Type B pancreatic cell (in vitro differentiated cells): ENCODE measurements at regions not wholly inside any gene's neighbourhood (a gene's known extent, or its start where the extent isn't known, plus 50 kb on each side); places are given as distances from the start of the nearest gene placed in this dataset.

Experiments
- DNase-seq: peaks from one replicate; pipeline ENCODE4 v3.0.0; 2021; ENCODE audit warnings: mixed read lengths; ENCODE audit not compliant: unreplicated experiment; ENCODE audit errors: extremely low spot score
- H3K27ac Mint-ChIP-seq: 2 replicates; pipeline ENCODE4 v1.8.0; 2021; ENCODE audit warnings: mild to moderate bottlenecking, mixed read lengths
- H3K27me3 Mint-ChIP-seq: 2 replicates; pipeline ENCODE4 v1.8.0; 2021; ENCODE audit warnings: mixed read lengths
- H3K36me3 Mint-ChIP-seq: 2 replicates; pipeline ENCODE4 v1.8.0; 2021; ENCODE audit warnings: mixed read lengths
- H3K4me1 Mint-ChIP-seq: one replicate; pipeline ENCODE4 v1.8.0; 2021; ENCODE audit warnings: mixed read lengths; ENCODE audit not compliant: unreplicated experiment
- H3K4me3 Mint-ChIP-seq: 2 replicates; pipeline ENCODE4 v1.8.0; 2021; ENCODE audit warnings: mild to moderate bottlenecking, mixed read lengths
- H3K9me3 Mint-ChIP-seq: 2 replicates; pipeline ENCODE4 v1.8.0; 2021; ENCODE audit warnings: mixed read lengths
- TF ChIP-seq, protein P1 (sequence below): fragments of 200-600 bp; sonication (generic); conservative IDR thresholded peaks from 2 replicates; pipeline ENCODE4 v1.5.0; 2021; ENCODE audit warnings: antibody characterized with exemption, mild to moderate bottlenecking

DNA sequence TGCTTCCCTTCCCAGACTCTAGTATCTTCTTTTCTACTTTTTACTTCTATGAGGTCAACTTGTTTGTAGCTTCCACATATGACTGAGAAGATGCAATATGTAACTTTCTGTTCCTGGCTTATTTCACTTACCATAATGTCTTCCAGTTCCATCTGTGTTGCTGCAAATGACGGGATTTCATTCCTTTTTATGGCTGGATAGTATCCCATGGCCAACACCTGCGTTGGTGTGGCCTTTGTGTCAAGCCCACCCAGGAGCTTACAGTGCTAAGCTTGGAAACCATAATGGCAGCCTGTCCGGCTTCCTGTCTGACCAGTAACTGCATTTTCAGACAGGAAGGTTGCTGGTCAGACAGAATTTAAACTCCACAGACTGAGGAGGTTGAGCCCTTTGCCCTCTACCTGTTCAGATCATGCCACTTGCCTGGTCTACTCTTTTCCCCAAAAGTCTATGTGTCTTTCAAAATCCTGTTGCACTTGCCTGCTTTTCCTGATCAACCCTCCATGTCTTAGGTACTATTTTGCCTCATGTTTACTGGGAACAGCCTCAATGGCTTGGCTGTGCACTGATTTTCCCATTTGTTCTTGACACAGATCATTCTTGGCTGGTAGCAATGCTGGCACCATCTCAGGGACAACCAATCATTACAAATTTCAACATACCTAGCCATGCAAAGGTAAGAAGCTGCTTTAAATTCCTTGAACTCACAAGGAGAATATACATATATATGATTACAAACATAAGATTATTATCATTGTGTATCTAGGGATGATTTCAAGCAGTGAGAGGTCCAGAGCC lies 114.3 kb upstream of the PLEKHG1 start:
- no peak for DNase-seq
- H3K27me3 Mint-ChIP-seq = no peaks in the 10 kb centered on the region
- no peaks in the 10 kb centered on the region for H3K36me3 Mint-ChIP-seq
- TF ChIP-seq, protein P1, sequence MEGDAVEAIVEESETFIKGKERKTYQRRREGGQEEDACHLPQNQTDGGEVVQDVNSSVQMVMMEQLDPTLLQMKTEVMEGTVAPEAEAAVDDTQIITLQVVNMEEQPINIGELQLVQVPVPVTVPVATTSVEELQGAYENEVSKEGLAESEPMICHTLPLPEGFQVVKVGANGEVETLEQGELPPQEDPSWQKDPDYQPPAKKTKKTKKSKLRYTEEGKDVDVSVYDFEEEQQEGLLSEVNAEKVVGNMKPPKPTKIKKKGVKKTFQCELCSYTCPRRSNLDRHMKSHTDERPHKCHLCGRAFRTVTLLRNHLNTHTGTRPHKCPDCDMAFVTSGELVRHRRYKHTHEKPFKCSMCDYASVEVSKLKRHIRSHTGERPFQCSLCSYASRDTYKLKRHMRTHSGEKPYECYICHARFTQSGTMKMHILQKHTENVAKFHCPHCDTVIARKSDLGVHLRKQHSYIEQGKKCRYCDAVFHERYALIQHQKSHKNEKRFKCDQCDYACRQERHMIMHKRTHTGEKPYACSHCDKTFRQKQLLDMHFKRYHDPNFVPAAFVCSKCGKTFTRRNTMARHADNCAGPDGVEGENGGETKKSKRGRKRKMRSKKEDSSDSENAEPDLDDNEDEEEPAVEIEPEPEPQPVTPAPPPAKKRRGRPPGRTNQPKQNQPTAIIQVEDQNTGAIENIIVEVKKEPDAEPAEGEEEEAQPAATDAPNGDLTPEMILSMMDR = no peak
- no peak overlapping the region for H3K4me3 Mint-ChIP-seq
- no peak overlapping the region for H3K27ac Mint-ChIP-seq
- H3K4me1 Mint-ChIP-seq = no peaks in the 10 kb centered on the region
- no peaks in the 10 kb centered on the region for H3K9me3 Mint-ChIP-seq

DNA sequence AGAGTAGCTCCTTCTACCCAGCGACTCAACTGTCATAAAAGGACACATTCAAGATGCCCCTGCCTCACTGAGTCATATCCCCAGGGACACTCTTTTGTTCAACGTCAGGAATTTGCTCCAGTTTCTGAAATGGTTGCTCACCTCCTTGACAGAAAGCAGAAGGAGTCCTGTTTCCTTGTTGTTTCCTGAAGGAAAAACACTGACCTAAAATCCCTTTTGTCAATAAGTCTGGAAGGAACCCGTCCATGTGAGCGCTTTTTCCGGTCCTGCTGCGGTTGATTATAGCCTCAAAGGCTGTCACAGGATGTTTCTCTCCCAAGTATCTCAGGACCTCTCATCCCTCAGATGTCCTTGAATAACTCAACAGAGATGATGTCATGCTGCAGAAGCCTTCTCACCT lies 113.6 kb upstream of the PLEKHG1 start:
- TF ChIP-seq, protein P1 = no peak
- Mint-ChIP-seq H3K4me3 (no peak overlapping the region), H3K27ac (no peak overlapping the region)

DNA sequence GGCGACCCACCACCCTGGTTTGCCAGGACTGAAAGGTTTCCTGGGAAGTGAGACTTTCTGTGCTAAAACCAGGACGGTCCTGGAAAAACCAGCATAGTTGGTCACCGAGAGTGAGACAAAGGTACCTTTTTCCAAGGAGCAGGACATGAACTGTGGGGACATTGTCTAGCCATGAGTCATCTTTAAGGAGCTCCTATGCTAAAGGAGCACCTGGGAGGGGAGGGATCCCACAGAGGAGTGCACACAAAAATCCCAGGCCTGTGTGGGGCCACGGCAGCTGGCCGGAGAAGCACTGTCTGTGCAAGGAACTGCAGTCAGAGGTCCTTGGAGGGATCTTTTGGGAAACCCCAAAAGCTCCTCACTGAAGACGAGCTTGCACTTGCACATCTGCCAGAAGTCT lies 109.1 kb upstream of the PLEKHG1 start:
- DNase-seq = no peak
- Mint-ChIP-seq H3K4me1 (peaks cover 4% of the 10 kb centered on the region), H3K36me3 (peaks cover 3% of the 10 kb centered on the region), H3K4me3 (no peak overlapping the region), H3K27me3 (no peaks in the 10 kb centered on the region), H3K9me3 (peaks cover 12% of the 10 kb centered on the region), H3K27ac (no peak overlapping the region)
- TF ChIP-seq, protein P1 = no peak

More for the DNA sequence above, 113.6 kb upstream of the PLEKHG1 start:
- Mint-ChIP-seq H3K27me3 (no peaks in the 10 kb centered on the region), H3K4me1 (no peaks in the 10 kb centered on the region), H3K36me3 (no peaks in the 10 kb centered on the region), H3K9me3 (no peaks in the 10 kb centered on the region)
- no peak for DNase-seq

DNA sequence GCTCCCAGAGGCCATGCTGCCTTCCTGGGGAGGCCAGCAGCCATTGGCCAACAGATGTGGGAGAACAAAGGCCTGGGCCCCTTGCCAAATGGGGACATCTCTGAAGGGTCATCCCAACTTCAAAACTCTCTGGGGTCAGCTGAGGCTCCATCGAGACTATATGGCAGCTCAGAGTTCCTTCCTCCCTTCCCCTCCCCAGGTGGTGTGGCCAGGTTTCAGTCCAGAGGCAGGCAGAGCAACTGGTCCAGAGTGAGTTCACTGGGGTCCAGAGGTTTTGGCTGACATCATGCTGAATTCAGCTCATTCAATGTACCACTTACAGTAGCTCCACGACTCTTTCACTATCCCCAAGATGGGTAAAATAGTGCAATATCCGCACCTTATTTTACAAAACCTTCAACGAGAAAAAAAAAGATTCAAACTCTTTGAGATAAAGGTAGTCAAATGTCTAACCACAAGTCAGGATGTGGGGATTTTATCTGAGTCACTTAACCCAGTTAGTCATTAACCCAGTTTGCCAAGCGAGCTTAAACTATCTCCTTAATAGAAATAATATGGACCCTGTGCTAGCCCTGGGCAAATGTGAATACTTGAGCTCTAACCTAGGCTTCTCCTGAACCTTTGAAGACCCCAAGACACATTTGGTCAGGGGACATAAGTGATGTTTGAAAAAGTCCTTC lies 108.4 kb upstream of the PLEKHG1 start:
- DNase-seq = no peak
- H3K4me1 Mint-ChIP-seq = peaks cover 4% of the 10 kb centered on the region

DNA sequence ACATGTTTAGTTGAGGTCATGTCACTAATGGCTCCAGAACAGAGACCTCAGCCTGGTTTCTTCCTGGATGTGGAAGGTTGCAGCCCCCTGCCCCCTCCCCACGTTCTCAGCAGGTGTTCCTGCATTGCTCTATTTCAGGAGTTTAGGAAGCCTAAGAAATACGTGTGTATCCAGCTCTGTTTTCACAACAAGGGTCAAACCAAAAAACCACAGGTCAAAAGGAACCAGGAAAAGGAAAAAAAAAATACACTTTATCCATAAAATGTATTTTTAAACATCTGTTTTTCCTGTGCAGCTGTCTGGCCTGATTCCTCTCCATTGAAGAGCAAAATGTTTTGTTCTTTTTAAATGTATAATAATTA lies 107.9 kb upstream of the PLEKHG1 start:
- Mint-ChIP-seq H3K4me1 (peaks cover 4% of the 10 kb centered on the region), H3K27ac (no peak overlapping the region), H3K4me3 (no peak overlapping the region), H3K36me3 (peaks cover 3% of the 10 kb centered on the region), H3K9me3 (peaks cover 12% of the 10 kb centered on the region), H3K27me3 (no peaks in the 10 kb centered on the region)
- no peak for DNase-seq
- TF ChIP-seq, protein P1 = no peak

More for the DNA sequence above, 108.4 kb upstream of the PLEKHG1 start:
- Mint-ChIP-seq H3K36me3 (peaks cover 3% of the 10 kb centered on the region), H3K9me3 (peaks cover 12% of the 10 kb centered on the region), H3K27ac (no peak overlapping the region), H3K27me3 (no peaks in the 10 kb centered on the region), H3K4me3 (no peak overlapping the region)
- TF ChIP-seq, protein P1 = no peak
